ENCODE measurements at regions not wholly inside any gene's neighbourhood (a gene's known extent, or its start where the extent isn't known, plus 50 kb on each side); places are given as distances from the start of the nearest gene placed in this dataset.

DNA sequence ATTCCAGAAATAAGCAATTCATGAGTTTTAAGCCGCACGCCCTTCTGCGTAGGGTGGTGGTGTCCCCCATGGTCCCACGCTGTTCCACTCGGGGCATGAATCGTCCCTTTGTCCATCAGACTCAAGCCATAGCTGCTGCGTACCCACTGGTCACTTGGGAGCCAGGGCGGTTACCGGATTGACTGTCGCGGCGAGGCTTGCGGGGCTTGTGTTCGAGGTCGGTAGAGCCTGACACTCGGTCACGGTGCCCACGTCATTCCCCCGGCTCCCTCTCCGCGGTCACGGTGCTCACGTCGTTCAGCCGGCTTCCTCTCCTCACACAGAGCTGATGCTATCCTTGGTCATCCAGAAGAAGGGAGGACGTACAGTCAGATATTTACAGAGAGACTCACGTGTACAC lies 1227.0 kb downstream of the BRD1 start:
- no peak overlapping the region for H3K4me3 ChIP-seq (ENCODE audit: control insufficient read depth, low read depth, low read length)
- no peak for DNase-seq (ENCODE audit: low read depth)
- TF ChIP-seq, protein P1, sequence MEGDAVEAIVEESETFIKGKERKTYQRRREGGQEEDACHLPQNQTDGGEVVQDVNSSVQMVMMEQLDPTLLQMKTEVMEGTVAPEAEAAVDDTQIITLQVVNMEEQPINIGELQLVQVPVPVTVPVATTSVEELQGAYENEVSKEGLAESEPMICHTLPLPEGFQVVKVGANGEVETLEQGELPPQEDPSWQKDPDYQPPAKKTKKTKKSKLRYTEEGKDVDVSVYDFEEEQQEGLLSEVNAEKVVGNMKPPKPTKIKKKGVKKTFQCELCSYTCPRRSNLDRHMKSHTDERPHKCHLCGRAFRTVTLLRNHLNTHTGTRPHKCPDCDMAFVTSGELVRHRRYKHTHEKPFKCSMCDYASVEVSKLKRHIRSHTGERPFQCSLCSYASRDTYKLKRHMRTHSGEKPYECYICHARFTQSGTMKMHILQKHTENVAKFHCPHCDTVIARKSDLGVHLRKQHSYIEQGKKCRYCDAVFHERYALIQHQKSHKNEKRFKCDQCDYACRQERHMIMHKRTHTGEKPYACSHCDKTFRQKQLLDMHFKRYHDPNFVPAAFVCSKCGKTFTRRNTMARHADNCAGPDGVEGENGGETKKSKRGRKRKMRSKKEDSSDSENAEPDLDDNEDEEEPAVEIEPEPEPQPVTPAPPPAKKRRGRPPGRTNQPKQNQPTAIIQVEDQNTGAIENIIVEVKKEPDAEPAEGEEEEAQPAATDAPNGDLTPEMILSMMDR (IDR thresholded peaks at IDR 0.05; ENCODE audit: control insufficient read depth, insufficient read depth, low read depth, low read length, missing control alignments), result no peak

DNA sequence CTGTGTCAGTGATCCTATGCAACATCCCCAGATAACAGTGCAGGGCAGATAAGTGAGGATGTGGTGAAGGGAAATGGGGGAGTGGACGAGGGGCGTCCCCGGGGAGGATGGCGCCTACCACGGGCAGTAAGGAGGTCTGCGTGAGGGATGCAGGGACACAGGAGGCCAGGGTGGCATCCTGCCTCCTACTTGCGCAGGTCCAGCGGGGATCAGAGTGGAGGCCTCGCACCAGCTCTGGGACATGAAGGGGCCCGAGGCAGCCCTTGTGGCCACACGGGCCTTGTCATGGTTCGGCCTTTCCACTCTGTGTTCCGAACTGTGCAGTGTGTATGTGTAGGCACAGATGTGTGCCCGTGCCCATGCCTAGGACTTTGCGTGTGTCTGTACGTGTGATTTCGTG lies 1227.5 kb downstream of the BRD1 start:
- DNase-seq (ENCODE audit: low read depth), result no peak

DNA sequence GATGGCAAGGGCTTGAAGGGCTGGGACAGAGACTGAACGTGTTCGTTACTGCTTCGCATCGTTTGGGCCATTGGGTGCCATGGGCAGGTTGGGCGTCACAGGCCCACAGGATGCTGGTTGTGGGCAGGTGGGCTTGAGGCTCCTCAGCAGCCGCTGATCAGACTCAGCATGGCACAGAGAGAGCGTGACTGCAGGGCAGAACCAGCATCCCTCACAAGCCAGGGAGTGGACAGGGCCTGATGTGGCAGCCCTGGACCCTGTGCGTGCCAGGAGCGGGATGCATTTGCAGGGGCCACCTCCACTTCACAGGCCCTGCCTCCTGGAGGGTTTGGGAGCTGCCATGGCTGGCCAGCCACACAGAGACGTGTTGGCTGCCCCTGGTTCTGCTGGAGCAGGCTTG lies 1228.3 kb downstream of the BRD1 start:
- TF ChIP-seq, protein P1 (IDR thresholded peaks at IDR 0.05; ENCODE audit: control insufficient read depth, insufficient read depth, low read depth, low read length, missing control alignments), result no peak
- H3K4me3 ChIP-seq (ENCODE audit: control insufficient read depth, low read depth, low read length), result no peak overlapping the region
- DNase-seq (ENCODE audit: low read depth), result no peak

More for the DNA sequence above, 1227.5 kb downstream of the BRD1 start:
- no peak overlapping the region for H3K4me3 ChIP-seq (ENCODE audit: control insufficient read depth, low read depth, low read length)
- TF ChIP-seq, protein P1 (IDR thresholded peaks at IDR 0.05; ENCODE audit: control insufficient read depth, insufficient read depth, low read depth, low read length, missing control alignments), result no peak

DNA sequence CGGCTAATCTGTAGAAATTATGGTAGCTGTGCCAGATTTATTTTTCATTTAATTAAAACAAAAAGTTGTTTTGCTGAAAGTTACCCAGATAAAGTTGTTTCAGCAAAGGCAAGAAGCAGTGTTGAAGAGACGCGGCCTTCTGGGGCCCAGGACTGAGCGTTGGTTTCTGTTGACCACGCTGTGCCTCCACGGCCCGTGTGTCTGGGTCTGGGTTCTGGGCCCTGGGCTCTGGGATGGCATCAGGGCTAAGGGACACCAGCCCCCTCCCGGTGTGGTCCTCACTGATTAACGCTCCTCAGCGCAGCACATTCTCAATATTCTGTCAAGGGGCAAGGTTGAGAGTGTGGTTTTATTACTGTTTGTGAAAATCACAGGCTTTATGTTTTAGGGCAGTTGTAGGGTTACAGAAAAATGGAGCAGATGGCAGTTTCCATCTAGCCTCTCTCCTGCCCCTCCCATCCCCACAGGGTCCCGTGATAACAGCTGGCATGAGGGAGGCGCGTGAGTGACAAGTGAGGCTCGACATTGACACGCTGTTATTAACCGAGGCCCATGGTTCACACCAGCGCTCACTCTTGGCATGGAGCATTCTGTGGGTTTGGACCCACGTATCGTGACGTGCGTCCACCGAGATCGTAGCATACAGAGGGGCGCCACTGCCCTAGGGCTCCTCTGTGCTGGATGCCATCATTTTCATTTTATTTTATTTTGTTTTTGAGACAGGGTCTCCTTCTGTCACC lies 1231.4 kb downstream of the BRD1 start:
- no peak overlapping the region for H3K4me3 ChIP-seq (ENCODE audit: control insufficient read depth, low read depth, low read length)
- no peak for DNase-seq (ENCODE audit: low read depth)
- TF ChIP-seq, protein P1 (IDR thresholded peaks at IDR 0.05; ENCODE audit: control insufficient read depth, insufficient read depth, low read depth, low read length, missing control alignments), result no peak

DNA sequence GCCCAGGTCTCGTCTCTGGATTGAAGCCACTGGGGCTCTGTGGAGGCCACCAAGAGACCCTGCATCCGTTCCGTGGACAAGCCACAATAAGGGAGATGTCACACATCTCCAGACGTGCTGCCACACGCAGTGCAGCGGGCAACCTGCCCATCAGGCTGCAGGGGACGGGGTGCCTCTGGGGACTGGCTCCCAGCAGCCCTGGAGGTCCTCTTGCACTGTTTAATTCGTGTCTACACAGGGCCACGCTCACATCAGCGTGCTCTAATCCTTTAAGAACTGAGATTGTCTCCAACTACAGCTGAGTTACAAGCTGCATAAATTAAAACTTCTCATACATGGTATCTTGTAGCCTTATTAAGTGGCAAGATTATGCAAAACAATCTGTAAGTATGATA lies 1232.2 kb downstream of the BRD1 start:
- TF ChIP-seq, protein P1 (IDR thresholded peaks at IDR 0.05; ENCODE audit: control insufficient read depth, insufficient read depth, low read depth, low read length, missing control alignments), result no peak
- no peak for DNase-seq (ENCODE audit: low read depth)
- no peak overlapping the region for H3K4me3 ChIP-seq (ENCODE audit: control insufficient read depth, low read depth, low read length)

DNA sequence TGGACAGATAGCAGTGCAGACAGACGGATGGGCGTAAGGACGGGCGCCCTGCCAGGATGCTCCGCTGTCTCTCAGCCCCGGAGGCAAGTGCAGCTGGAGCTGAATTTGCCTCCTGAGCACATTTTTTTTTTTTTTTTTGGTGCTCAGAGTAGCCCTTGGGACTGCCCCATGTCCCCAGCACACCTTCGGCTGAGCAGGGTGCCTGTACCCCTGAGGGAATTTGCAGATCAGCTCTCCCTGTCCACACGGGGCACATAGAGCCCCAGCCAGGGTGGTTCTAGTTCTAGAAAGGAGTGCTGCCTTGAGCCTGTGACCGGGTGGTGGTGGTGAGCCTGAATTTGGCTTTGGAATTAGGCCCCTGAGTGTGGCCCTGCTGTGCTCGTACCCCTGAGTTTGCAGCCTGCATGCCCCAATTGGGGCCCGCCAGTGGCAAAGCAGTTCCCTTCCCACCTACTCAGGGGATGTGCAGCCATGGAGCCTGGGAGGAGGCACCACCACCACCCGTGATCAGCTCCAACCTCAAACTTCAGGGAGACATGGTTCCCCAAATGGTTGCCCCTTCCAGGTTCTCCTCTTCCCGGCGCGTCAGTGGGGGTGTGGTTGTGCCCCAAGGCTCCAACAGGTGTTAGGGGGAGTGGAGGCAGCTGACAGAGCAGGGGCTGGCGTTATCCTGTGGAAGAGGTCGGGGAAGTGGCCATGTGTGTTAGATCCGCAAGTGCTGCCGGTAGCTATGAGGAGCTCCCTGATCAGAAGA lies 1232.7 kb downstream of the BRD1 start:
- TF ChIP-seq, protein P1 (IDR thresholded peaks at IDR 0.05; ENCODE audit: control insufficient read depth, insufficient read depth, low read depth, low read length, missing control alignments), result no peak
- DNase-seq (ENCODE audit: low read depth), result no peak
- no peak overlapping the region for H3K4me3 ChIP-seq (ENCODE audit: control insufficient read depth, low read depth, low read length)

All from AG09309 (cell line).